ENCODE measurements at regions not wholly inside any gene's neighbourhood (a gene's known extent, or its start where the extent isn't known, plus 50 kb on each side); places are given as distances from the start of the nearest gene placed in this dataset.

DNA sequence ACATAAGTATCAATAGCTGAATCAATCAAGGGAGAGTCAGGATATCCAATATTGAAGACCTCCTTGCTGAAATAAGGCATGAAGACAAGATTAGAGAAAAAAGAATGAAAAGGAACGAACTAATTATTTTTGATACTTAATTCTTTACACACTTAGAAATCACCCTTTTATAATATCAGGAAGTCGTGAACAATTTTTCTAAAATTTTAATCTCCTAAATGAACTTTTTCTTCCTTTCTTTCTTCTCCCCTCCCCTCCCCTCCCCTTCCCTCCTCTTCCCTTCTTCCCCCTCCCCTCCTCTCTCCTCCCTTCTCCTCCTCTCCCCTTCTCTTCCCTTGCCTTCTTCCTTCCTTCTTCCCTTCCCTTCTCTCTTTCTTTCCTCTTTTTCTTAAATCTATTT, 872.1 kb upstream of the PCDH10 start:
- Histone ChIP-seq H3K36me3 (ENCODE audit: control insufficient read depth in 4 of 4, insufficient read depth in 3 of 4, low read depth in 1 of 4, low read length in 3 of 4) (no peaks in the 10 kb centered on the region), H3K4me1 (ENCODE audit: control insufficient read depth in 4 of 4, insufficient read depth in 4 of 4, low read length in 3 of 4) (no peaks in the 10 kb centered on the region), H3K9me3 (ENCODE audit: control insufficient read depth in 4 of 4, low read length in 3 of 4) (no peaks in the 10 kb centered on the region), H3K9ac (ENCODE audit: low read depth in 1 of 2, low read length in 2 of 2) (no peak overlapping the region), H3K27ac (ENCODE audit: low read depth in 1 of 2, low read length in 2 of 2) (no peak overlapping the region), H3K4me3 (ENCODE audit: low read depth in 1 of 3, low read length in 3 of 3) (no peak overlapping the region), H3K27me3 (ENCODE audit: control insufficient read depth in 4 of 4, insufficient read depth in 4 of 4, low read length in 3 of 4) (no peaks in the 10 kb centered on the region)
- TF ChIP-seq RAD21 (IDR thresholded peaks at IDR 0.05) (no peak), HNF4G (IDR thresholded peaks at IDR 0.05) (no peak), SP1 (IDR thresholded peaks at IDR 0.05) (no peak), EGR1 (IDR thresholded peaks at IDR 0.05; ENCODE audit: low read depth in 2 of 2) (no peak), TAF1 (conservative IDR thresholded peaks at IDR 0.05) (no peak), YY1 (IDR thresholded peaks at IDR 0.05) (no peak), NR2F2 (IDR thresholded peaks at IDR 0.05) (no peak), HNF4A (conservative IDR thresholded peaks at IDR 0.05) (no peak), FOXA1 (IDR thresholded peaks at IDR 0.05) (no peak), JUND (IDR thresholded peaks at IDR 0.05) (no peak)
- TF ChIP-seq, protein P1, sequence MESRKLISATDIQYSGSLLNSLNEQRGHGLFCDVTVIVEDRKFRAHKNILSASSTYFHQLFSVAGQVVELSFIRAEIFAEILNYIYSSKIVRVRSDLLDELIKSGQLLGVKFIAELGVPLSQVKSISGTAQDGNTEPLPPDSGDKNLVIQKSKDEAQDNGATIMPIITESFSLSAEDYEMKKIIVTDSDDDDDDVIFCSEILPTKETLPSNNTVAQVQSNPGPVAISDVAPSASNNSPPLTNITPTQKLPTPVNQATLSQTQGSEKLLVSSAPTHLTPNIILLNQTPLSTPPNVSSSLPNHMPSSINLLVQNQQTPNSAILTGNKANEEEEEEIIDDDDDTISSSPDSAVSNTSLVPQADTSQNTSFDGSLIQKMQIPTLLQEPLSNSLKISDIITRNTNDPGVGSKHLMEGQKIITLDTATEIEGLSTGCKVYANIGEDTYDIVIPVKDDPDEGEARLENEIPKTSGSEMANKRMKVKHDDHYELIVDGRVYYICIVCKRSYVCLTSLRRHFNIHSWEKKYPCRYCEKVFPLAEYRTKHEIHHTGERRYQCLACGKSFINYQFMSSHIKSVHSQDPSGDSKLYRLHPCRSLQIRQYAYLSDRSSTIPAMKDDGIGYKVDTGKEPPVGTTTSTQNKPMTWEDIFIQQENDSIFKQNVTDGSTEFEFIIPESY (IDR thresholded peaks at IDR 0.05): no peak
- TF ChIP-seq, protein P2, sequence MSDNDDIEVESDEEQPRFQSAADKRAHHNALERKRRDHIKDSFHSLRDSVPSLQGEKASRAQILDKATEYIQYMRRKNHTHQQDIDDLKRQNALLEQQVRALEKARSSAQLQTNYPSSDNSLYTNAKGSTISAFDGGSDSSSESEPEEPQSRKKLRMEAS (IDR thresholded peaks at IDR 0.05): no peak
- TF ChIP-seq, protein P3, sequence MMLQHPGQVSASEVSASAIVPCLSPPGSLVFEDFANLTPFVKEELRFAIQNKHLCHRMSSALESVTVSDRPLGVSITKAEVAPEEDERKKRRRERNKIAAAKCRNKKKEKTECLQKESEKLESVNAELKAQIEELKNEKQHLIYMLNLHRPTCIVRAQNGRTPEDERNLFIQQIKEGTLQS (IDR thresholded peaks at IDR 0.05): no peak
- DNase-seq (ENCODE audit: low spot score): no peak
- 57% methylated on average over 2 of the region's 2 CpGs for WGBS

DNA sequence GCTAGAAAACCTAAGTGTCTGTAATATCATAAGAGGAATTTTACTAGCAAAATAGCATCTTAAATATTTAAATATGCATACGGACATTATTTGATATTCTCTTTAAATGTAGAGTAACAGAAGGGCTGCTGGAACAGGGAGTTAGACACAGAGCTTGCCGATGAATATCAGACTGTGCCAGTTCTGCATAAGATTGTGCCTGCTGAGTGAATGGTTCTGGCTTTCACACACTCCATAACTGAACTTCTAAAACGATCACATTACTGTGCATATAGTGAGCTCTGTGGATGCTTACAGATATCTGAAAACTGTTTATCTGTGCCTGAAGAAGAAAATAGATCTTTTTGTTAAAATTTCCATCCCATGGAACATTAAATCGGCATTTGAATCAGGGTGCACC, 867.4 kb upstream of the PCDH10 start:
- no peaks in the 10 kb centered on the region for H3K4me1 ChIP-seq (ENCODE audit: control insufficient read depth in 4 of 4, insufficient read depth in 4 of 4, low read length in 3 of 4)
- no peak overlapping the region for H3K27ac ChIP-seq (ENCODE audit: low read depth in 1 of 2, low read length in 2 of 2)
- no peak overlapping the region for H3K4me3 ChIP-seq (ENCODE audit: low read depth in 1 of 3, low read length in 3 of 3)
- no peak for DNase-seq (ENCODE audit: low spot score)
- peaks cover 0 to 7% (median 2%) of the 10 kb centered on the region in 4 donors for H3K9me3 ChIP-seq (ENCODE audit: control insufficient read depth in 4 of 4, low read length in 3 of 4)
- no peak overlapping the region for H3K9ac ChIP-seq (ENCODE audit: low read depth in 1 of 2, low read length in 2 of 2)
- H3K36me3 ChIP-seq (ENCODE audit: control insufficient read depth in 4 of 4, insufficient read depth in 3 of 4, low read depth in 1 of 4, low read length in 3 of 4): no peaks in the 10 kb centered on the region
- no peaks in the 10 kb centered on the region for H3K27me3 ChIP-seq (ENCODE audit: control insufficient read depth in 4 of 4, insufficient read depth in 4 of 4, low read length in 3 of 4)
- no peak for TF ChIP-seq HNF4G (IDR thresholded peaks at IDR 0.05)
- TF ChIP-seq NR2F2 (IDR thresholded peaks at IDR 0.05): no peak
- TF ChIP-seq, protein P3 (IDR thresholded peaks at IDR 0.05): no peak
- TF ChIP-seq SP1 (IDR thresholded peaks at IDR 0.05): no peak
- TF ChIP-seq HNF4A (conservative IDR thresholded peaks at IDR 0.05): no peak
- no peak for TF ChIP-seq FOXA2 (IDR thresholded peaks at IDR 0.05)
- TF ChIP-seq, protein P1 (IDR thresholded peaks at IDR 0.05): no peak
- TF ChIP-seq TAF1 (conservative IDR thresholded peaks at IDR 0.05): no peak
- no peak for TF ChIP-seq RXRA (IDR thresholded peaks at IDR 0.05)
- no peak for TF ChIP-seq FOXA1 (IDR thresholded peaks at IDR 0.05)
- TF ChIP-seq GABPA (IDR thresholded peaks at IDR 0.05 in 1 of 2, conservative IDR thresholded peaks at IDR 0.05 in 1 of 2): no peak
- TF ChIP-seq, protein P4, sequence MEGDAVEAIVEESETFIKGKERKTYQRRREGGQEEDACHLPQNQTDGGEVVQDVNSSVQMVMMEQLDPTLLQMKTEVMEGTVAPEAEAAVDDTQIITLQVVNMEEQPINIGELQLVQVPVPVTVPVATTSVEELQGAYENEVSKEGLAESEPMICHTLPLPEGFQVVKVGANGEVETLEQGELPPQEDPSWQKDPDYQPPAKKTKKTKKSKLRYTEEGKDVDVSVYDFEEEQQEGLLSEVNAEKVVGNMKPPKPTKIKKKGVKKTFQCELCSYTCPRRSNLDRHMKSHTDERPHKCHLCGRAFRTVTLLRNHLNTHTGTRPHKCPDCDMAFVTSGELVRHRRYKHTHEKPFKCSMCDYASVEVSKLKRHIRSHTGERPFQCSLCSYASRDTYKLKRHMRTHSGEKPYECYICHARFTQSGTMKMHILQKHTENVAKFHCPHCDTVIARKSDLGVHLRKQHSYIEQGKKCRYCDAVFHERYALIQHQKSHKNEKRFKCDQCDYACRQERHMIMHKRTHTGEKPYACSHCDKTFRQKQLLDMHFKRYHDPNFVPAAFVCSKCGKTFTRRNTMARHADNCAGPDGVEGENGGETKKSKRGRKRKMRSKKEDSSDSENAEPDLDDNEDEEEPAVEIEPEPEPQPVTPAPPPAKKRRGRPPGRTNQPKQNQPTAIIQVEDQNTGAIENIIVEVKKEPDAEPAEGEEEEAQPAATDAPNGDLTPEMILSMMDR (IDR thresholded peaks at IDR 0.05; ENCODE audit: low read depth, low read length, missing input control): no peak
- WGBS: 71% methylated on average over 4 of the region's 4 CpGs

Measured in liver (tissue), 8 donors.